Sigmoid colon (tissue), 6 donors: ENCODE measurements at regions not wholly inside any gene's neighbourhood (a gene's known extent, or its start where the extent isn't known, plus 50 kb on each side); places are given as distances from the start of the nearest gene placed in this dataset.

Experiments used
- DNase-seq: peaks from one replicate; pipeline ENCODE4 v3.0.0-alpha.2; 2019
- H3K27ac ChIP-seq, 4 donors: fragments of 200-600 bp; sonication (generic); one replicate each; pipeline ENCODE4 v1.5.1; 2016 to 2019; ENCODE audit warnings: mild to moderate bottlenecking in 1 of 4
- H3K27me3 ChIP-seq, 3 donors: fragments of 200-600 bp; sonication (generic); one replicate each; pipeline ENCODE4 v1.5.1; 2019; ENCODE audit warnings: mild to moderate bottlenecking in 1 of 3
- H3K36me3 ChIP-seq, 4 donors: fragments of 200-600 bp; sonication (generic); one replicate each; pipeline ENCODE4 v1.5.1; 2016 to 2019
- H3K4me1 ChIP-seq, 4 donors: fragments of 200-600 bp; sonication (generic); one replicate each; pipeline ENCODE4 v1.5.1; 2017 to 2019
- H3K4me3 ChIP-seq, 4 donors: fragments of 200-600 bp; sonication (generic); one replicate each; pipeline ENCODE4 v1.5.1; 2017 to 2019; ENCODE audit warnings: mild to moderate bottlenecking in 2 of 4, moderate library complexity in 1 of 4
- H3K9me3 ChIP-seq, 4 donors: fragments of 200-600 bp in 3 of 4; sonication (generic) in 3 of 4; one replicate each; pipeline versions ENCODE4 v1.5.1 to v1.6.1; 2013 to 2019
- EP300 ChIP-seq, 4 donors: sonication (generic); formaldehyde crosslinking; IDR thresholded peaks; one replicate each; pipeline ENCODE4 v1.6.1; 2017; ENCODE audit warnings: antibody characterized with exemption in 4 of 4
- POLR2A ChIP-seq, 2 donors: fragments of 450-650 bp; IDR thresholded peaks; one replicate each; pipeline ENCODE4 v1.6.1; 2016; ENCODE audit warnings: antibody characterized with exemption in 2 of 2, mild to moderate bottlenecking in 2 of 2, moderate library complexity in 2 of 2
- POLR2AphosphoS5 ChIP-seq, 4 donors: sonication (generic); formaldehyde crosslinking; IDR thresholded peaks; one replicate each; pipeline ENCODE4 v1.6.1; 2017; ENCODE audit warnings: antibody characterized with exemption in 4 of 4
- WGBS, 2 donors: extraction: QIAGEN DNeasy Blood & Tissue Kit; methylation state at CpG; one replicate each; pipeline ENCODE4 v1.1.7; 2013; 5-methylcytosine and 5-hydroxymethylcytosine counted together
- intact Hi-C: fragments of 100-400 bp; cut with DNase I; formaldehyde crosslinking; loops from one replicate; pipeline ENCODE4 v1.15.1; 2023
- TF ChIP-seq, protein P1 (sequence below), 4 experiments: fragments of 450-650 bp in 3 of 4; fragments of 200-600 bp in 1 of 4; IDR thresholded peaks; one replicate each; pipeline ENCODE4 v1.5.1; 2016 to 2019; ENCODE audit warnings: antibody characterized with exemption in 4 of 4, mild to moderate bottlenecking in 3 of 4, moderate library complexity in 2 of 4
- donor health status: healthy with polysubstance abuse.
- donor health status: healthy.

DNA sequence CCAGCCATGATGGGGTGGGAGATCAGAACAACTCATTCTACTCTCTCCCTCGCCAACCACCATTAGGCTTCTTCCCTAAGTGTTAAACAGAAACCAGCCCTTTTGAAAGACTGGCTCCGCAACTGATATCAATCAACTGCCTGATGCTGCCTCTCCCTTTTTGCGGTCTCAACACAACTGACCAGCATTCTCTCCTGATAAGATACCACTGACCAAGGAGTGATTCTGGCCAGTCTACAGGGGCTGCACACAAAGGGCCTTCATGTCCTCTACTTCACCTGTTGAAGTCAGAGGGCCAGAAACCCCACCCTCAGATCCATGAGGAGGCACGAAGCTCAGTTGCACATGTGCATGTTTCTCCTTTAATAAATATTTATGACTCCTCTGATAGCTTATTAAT, 145.1 kb downstream of the CD24 start:
- TF ChIP-seq, protein P1, sequence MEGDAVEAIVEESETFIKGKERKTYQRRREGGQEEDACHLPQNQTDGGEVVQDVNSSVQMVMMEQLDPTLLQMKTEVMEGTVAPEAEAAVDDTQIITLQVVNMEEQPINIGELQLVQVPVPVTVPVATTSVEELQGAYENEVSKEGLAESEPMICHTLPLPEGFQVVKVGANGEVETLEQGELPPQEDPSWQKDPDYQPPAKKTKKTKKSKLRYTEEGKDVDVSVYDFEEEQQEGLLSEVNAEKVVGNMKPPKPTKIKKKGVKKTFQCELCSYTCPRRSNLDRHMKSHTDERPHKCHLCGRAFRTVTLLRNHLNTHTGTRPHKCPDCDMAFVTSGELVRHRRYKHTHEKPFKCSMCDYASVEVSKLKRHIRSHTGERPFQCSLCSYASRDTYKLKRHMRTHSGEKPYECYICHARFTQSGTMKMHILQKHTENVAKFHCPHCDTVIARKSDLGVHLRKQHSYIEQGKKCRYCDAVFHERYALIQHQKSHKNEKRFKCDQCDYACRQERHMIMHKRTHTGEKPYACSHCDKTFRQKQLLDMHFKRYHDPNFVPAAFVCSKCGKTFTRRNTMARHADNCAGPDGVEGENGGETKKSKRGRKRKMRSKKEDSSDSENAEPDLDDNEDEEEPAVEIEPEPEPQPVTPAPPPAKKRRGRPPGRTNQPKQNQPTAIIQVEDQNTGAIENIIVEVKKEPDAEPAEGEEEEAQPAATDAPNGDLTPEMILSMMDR (IDR thresholded peaks at IDR 0.05), result no peak
- TF ChIP-seq POLR2A (IDR thresholded peaks at IDR 0.05) (no peak), POLR2AphosphoS5 (IDR thresholded peaks at IDR 0.05) (no peak), EP300 (IDR thresholded peaks at IDR 0.05) (no peak)
- intact Hi-C loops, result no loop called here

DNA sequence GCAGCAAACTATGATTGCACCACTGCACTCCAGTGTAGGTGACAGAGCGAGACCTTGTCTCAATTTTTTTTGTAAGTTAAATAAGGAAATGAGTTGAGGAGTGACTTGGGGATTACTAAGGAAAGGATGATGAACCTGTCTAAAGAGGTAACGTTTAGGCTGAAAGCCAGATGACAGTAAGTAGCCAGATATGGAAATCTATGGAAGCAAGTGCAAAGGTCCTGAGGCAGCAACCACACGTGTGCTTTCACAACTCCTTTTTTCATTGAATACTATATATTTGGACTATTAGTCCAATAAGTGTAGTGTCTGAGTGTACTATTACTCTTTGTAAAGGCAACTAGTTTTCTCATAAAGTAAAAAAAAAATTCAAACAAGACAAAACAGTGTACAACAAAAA, 147.4 kb downstream of the CD24 start:
- no peak for DNase-seq
- WGBS, 2 donors, result 89 to 95% methylated on average over 3 of the region's 3 CpGs
- Histone ChIP-seq H3K4me3 (no peak overlapping the region), H3K27me3 (no peaks in the 10 kb centered on the region), H3K27ac (no peak overlapping the region), H3K4me1 (no peaks in the 10 kb centered on the region), H3K9me3 (no peaks in the 10 kb centered on the region), H3K36me3 (no peaks in the 10 kb centered on the region)
- TF ChIP-seq EP300 (IDR thresholded peaks at IDR 0.05) (no peak), POLR2A (IDR thresholded peaks at IDR 0.05) (no peak), POLR2AphosphoS5 (IDR thresholded peaks at IDR 0.05) (no peak)
- TF ChIP-seq, protein P1 (IDR thresholded peaks at IDR 0.05), result no peak
- intact Hi-C loops, result no loop called here

More for the DNA sequence above, 145.1 kb downstream of the CD24 start:
- no peak overlapping the region for H3K4me3 ChIP-seq
- H3K9me3 ChIP-seq, result no peaks in the 10 kb centered on the region
- H3K36me3 ChIP-seq, result no peaks in the 10 kb centered on the region
- WGBS, 2 donors, result 68 to 92% methylated on average over 4 of the region's 4 CpGs
- no peaks in the 10 kb centered on the region for H3K27me3 ChIP-seq
- DNase-seq, result no peak
- H3K4me1 ChIP-seq, result no peaks in the 10 kb centered on the region
- no peak overlapping the region for H3K27ac ChIP-seq

DNA sequence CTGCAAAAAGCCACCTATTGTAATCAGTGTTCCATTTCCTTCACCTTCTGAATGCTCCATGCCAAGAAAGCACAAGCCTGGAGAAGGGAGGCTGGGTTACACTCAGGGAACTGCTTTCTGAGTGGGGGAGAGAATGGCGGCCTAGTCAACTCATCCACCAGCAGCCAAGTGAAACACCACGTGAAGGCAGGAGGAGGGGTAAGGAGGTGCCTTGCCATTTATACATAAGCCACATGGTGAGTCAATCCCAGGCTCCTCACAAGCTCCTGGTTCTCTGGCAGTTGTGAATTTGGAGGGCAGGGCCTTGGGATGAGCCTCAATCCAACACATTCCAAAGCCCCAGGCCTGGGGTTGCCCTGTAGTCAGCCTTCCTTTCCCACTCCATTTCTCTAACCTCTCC, 149.4 kb downstream of the CD24 start:
- no peaks in the 10 kb centered on the region for H3K27me3 ChIP-seq
- intact Hi-C loops, result no loop called here
- no peak overlapping the region for H3K4me3 ChIP-seq
- no peaks in the 10 kb centered on the region for H3K36me3 ChIP-seq
- WGBS, 2 donors, result 91 to 96% methylated on average over 2 of the region's 2 CpGs
- no peak for TF ChIP-seq POLR2A (IDR thresholded peaks at IDR 0.05)
- TF ChIP-seq, protein P1 (IDR thresholded peaks at IDR 0.05), result no peak
- no peak for TF ChIP-seq EP300 (IDR thresholded peaks at IDR 0.05)
- TF ChIP-seq POLR2AphosphoS5 (IDR thresholded peaks at IDR 0.05), result no peak
- DNase-seq, result no peak
- no peaks in the 10 kb centered on the region for H3K9me3 ChIP-seq
- no peaks in the 10 kb centered on the region for H3K4me1 ChIP-seq
- H3K27ac ChIP-seq, result no peak overlapping the region

DNA sequence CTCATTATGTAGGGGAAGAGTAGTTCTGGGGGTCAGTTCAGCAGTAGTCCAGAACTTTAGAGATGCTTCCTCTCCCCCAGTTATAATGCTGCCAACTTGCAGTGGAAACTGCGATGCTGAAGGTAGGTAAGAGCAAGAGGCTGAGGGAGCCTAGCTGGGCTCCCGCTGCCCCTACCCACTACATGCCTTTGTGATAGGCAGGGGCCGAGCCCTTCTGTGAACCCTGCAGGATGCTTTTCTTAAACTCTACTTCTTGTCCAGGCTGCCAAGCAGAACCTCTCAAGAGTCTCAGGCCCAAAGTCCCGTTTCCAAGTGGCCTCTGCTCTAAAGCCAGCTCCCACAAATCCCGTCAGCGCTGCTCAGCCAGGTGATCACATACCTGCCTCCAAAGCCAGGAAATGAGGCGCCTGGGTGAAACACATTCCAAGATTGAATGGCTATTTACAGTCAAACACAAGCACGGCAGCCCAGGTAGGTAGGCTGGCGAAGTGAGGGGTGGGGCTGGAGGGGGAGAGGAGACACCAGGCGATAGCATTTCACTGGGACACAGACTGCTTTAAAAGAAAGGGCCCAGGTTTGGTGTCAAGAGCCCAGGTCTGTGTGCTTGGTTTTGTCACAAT, 150.7 kb downstream of the CD24 start:
- no peak for TF ChIP-seq POLR2A (IDR thresholded peaks at IDR 0.05)
- TF ChIP-seq EP300 (IDR thresholded peaks at IDR 0.05), result no peak
- TF ChIP-seq, protein P1 (IDR thresholded peaks at IDR 0.05), result no peak
- TF ChIP-seq POLR2AphosphoS5 (IDR thresholded peaks at IDR 0.05), result no peak
- H3K4me1 ChIP-seq, result no peaks in the 10 kb centered on the region
- H3K4me3 ChIP-seq, result no peak overlapping the region
- H3K9me3 ChIP-seq, result no peaks in the 10 kb centered on the region
- H3K36me3 ChIP-seq, result no peaks in the 10 kb centered on the region
- 36 to 67% methylated on average over 10 of the region's 10 CpGs for WGBS, 2 donors
- intact Hi-C loops, result no loop called here
- no peaks in the 10 kb centered on the region for H3K27me3 ChIP-seq
- DNase-seq, result no peak
- no peak overlapping the region for H3K27ac ChIP-seq

DNA sequence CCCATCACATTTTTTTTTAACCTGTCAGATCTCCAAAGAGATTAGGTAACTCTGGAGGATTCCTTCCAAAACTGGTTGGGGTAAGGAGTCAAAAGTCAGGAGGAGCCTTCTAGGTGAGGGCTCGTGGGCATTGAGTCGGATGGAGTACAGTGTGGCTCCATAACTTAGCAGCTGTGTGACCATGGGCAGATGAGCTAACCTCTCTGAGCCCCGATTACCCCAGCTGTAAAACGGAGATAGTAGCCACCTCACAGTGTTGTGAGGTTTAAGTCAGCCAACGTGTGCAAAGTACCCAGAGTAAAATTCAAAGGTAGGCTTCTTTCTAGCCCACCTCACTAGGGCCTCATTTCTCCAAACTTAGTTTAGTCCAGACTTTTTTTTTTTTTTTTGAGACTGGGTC, 151.5 kb downstream of the CD24 start:
- DNase-seq, result no peak
- no peak overlapping the region for H3K4me3 ChIP-seq
- no peak overlapping the region for H3K27ac ChIP-seq
- WGBS, 2 donors, result 93% methylated on average over 5 of the region's 5 CpGs
- no peaks in the 10 kb centered on the region for H3K9me3 ChIP-seq
- no peak for TF ChIP-seq POLR2A (IDR thresholded peaks at IDR 0.05)
- TF ChIP-seq, protein P1 (IDR thresholded peaks at IDR 0.05), result no peak
- TF ChIP-seq POLR2AphosphoS5 (IDR thresholded peaks at IDR 0.05), result no peak
- no peak for TF ChIP-seq EP300 (IDR thresholded peaks at IDR 0.05)
- intact Hi-C loops, result no loop called here
- no peaks in the 10 kb centered on the region for H3K36me3 ChIP-seq
- no peaks in the 10 kb centered on the region for H3K4me1 ChIP-seq
- no peaks in the 10 kb centered on the region for H3K27me3 ChIP-seq
